ENCODE measurements at regions not wholly inside any gene's neighbourhood (a gene's known extent, or its start where the extent isn't known, plus 50 kb on each side); places are given as distances from the start of the nearest gene placed in this dataset.

GRCh38 chr3:150144191-150144708 lies 173.6 kb upstream of the PFN2 start:
- Histone ChIP-seq H4K20me1 (ENCODE audit: control insufficient read depth, extremely low read depth, insufficient read depth, low read length) (no peaks in the 10 kb centered on the region), H3K4me1 (ENCODE audit: control insufficient read depth, extremely low read depth, insufficient read depth, low read length) (peaks cover 15% of the 10 kb centered on the region), H3K36me3 (ENCODE audit: control insufficient read depth in 2 of 2, extremely low read depth in 1 of 2, insufficient read depth in 2 of 2, low read length in 2 of 2) (no peaks in the 10 kb centered on the region), H3K4me3 (ENCODE audit: control insufficient read depth in 2 of 3, extremely low read depth in 1 of 3, insufficient read depth in 2 of 3, low read depth in 1 of 3, low read length in 3 of 3) (no peak overlapping the region), H3K9me1 (ENCODE audit: control insufficient read depth, extremely low read depth, insufficient read depth, low read length) (no peaks in the 10 kb centered on the region), H3K4me2 (ENCODE audit: control insufficient read depth, extremely low read depth, insufficient read depth, low read depth, low read length) (no peak overlapping the region), H2AFZ (ENCODE audit: control insufficient read depth, low read length) (no peak overlapping the region), H3K27me3 (ENCODE audit: control insufficient read depth, extremely low read depth, insufficient read depth, low read length) (no peaks in the 10 kb centered on the region), H3K79me2 (ENCODE audit: control insufficient read depth, insufficient read depth, low read length) (no peaks in the 10 kb centered on the region), H3K9ac (ENCODE audit: control insufficient read depth, extremely low read depth, insufficient read depth, low read length) (no peak overlapping the region), H3K9me3 (ENCODE audit: control insufficient read depth, low read depth, low read length) (no peaks in the 10 kb centered on the region), H3K27ac (ENCODE audit: control insufficient read depth, insufficient read depth, low read length) (no peak overlapping the region)
- dilution Hi-C loops (cut with MboI; ENCODE audit: extremely low pct_ligation_motif_present, low sequenced_read_pairs), result no loop called here
- TF ChIP-seq EZH2 (IDR thresholded peaks at IDR 0.05; ENCODE audit: low read length), result no peak
- TF ChIP-seq, protein P1, sequence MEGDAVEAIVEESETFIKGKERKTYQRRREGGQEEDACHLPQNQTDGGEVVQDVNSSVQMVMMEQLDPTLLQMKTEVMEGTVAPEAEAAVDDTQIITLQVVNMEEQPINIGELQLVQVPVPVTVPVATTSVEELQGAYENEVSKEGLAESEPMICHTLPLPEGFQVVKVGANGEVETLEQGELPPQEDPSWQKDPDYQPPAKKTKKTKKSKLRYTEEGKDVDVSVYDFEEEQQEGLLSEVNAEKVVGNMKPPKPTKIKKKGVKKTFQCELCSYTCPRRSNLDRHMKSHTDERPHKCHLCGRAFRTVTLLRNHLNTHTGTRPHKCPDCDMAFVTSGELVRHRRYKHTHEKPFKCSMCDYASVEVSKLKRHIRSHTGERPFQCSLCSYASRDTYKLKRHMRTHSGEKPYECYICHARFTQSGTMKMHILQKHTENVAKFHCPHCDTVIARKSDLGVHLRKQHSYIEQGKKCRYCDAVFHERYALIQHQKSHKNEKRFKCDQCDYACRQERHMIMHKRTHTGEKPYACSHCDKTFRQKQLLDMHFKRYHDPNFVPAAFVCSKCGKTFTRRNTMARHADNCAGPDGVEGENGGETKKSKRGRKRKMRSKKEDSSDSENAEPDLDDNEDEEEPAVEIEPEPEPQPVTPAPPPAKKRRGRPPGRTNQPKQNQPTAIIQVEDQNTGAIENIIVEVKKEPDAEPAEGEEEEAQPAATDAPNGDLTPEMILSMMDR (optimal IDR thresholded peaks at IDR 0.05 in 1 of 3, IDR thresholded peaks at IDR 0.05 in 1 of 3, conservative IDR thresholded peaks at IDR 0.05 in 1 of 3; ENCODE audit: extremely low read depth in 1 of 3, insufficient read depth in 2 of 3, low read length in 3 of 3), result no peak
- FAIRE-seq (no peak), DNase-seq (ENCODE audit: low read depth, low spot score) (no peak)

- Histone ChIP-seq H3K79me2 (ENCODE audit: control insufficient read depth, insufficient read depth, low read length) (no peaks in the 10 kb centered on the region), H3K4me1 (ENCODE audit: control insufficient read depth, extremely low read depth, insufficient read depth, low read length) (peaks cover 10% of the 10 kb centered on the region), H3K27me3 (ENCODE audit: control insufficient read depth, extremely low read depth, insufficient read depth, low read length) (no peaks in the 10 kb centered on the region), H2AFZ (ENCODE audit: control insufficient read depth, low read length) (no peak overlapping the region), H3K9me3 (ENCODE audit: control insufficient read depth, low read depth, low read length) (no peaks in the 10 kb centered on the region), H3K4me3 (ENCODE audit: control insufficient read depth in 2 of 3, extremely low read depth in 1 of 3, insufficient read depth in 2 of 3, low read depth in 1 of 3, low read length in 3 of 3) (no peak overlapping the region), H3K9ac (ENCODE audit: control insufficient read depth, extremely low read depth, insufficient read depth, low read length) (no peak overlapping the region), H4K20me1 (ENCODE audit: control insufficient read depth, extremely low read depth, insufficient read depth, low read length) (no peaks in the 10 kb centered on the region), H3K27ac (ENCODE audit: control insufficient read depth, insufficient read depth, low read length) (no peak overlapping the region), H3K36me3 (ENCODE audit: control insufficient read depth in 2 of 2, extremely low read depth in 1 of 2, insufficient read depth in 2 of 2, low read length in 2 of 2) (no peaks in the 10 kb centered on the region), H3K9me1 (ENCODE audit: control insufficient read depth, extremely low read depth, insufficient read depth, low read length) (no peaks in the 10 kb centered on the region), H3K4me2 (ENCODE audit: control insufficient read depth, extremely low read depth, insufficient read depth, low read depth, low read length) (no peak overlapping the region)
- FAIRE-seq (no peak), DNase-seq (ENCODE audit: low read depth, low spot score) (no peak)
- dilution Hi-C loops (cut with MboI; ENCODE audit: extremely low pct_ligation_motif_present, low sequenced_read_pairs), result no loop called here
- TF ChIP-seq, protein P1 (optimal IDR thresholded peaks at IDR 0.05 in 1 of 3, IDR thresholded peaks at IDR 0.05 in 1 of 3, conservative IDR thresholded peaks at IDR 0.05 in 1 of 3; ENCODE audit: extremely low read depth in 1 of 3, insufficient read depth in 2 of 3, low read length in 3 of 3), result no peak
- no peak for TF ChIP-seq EZH2 (IDR thresholded peaks at IDR 0.05; ENCODE audit: low read length)
Measured at GRCh38 chr3:150142936-150143335, 172.2 kb upstream of the PFN2 start.
